Neuronal stem cell (in vitro differentiated cells): ENCODE measurements at regions not wholly inside any gene's neighbourhood (a gene's known extent, or its start where the extent isn't known, plus 50 kb on each side); places are given as distances from the start of the nearest gene placed in this dataset.
"Not testable (repeated sequence)": the region's sequence is repeated elsewhere in the genome, so short reads cannot be mapped to it uniquely, and the experiment has no call there.

Experiments used
- DNase-seq: peaks from one replicate; pipeline ENCODE4 v3.0.0-alpha.2; 2013; ENCODE audit warnings: low spot score
- H2AFZ ChIP-seq: one replicate; pipeline ENCODE4 v1.6.1; 2013; ENCODE audit warnings: mild to moderate bottlenecking, low read length, inconsistent platforms
- H2AK5ac ChIP-seq: 2 replicates; pipeline ENCODE4 v1.6.1; 2013; ENCODE audit warnings: low read depth, mild to moderate bottlenecking, inconsistent platforms, low read length, moderate library complexity, mixed read lengths
- H2BK120ac ChIP-seq: 2 replicates; pipeline ENCODE4 v1.6.1; 2013; ENCODE audit warnings: low read depth, mild to moderate bottlenecking, inconsistent platforms, low read length, moderate library complexity, mixed read lengths
- H2BK12ac ChIP-seq: one replicate; pipeline ENCODE4 v1.6.1; 2013; ENCODE audit warnings: low read length, inconsistent platforms
- H2BK15ac ChIP-seq: 2 replicates; pipeline ENCODE4 v1.6.1; 2013; ENCODE audit warnings: mild to moderate bottlenecking, low read length, inconsistent platforms, mixed read lengths
- H2BK5ac ChIP-seq: one replicate; pipeline ENCODE4 v1.6.1; 2013; ENCODE audit warnings: inconsistent platforms, mild to moderate bottlenecking, low read length, moderate library complexity
- H3K14ac ChIP-seq: one replicate; pipeline ENCODE4 v1.6.1; 2013; ENCODE audit warnings: low read length, inconsistent platforms
- H3K18ac ChIP-seq: 2 replicates; pipeline ENCODE4 v1.6.1; 2013; ENCODE audit warnings: low read length, inconsistent platforms
- H3K23ac ChIP-seq: 2 replicates; pipeline ENCODE4 v1.6.1; 2013; ENCODE audit warnings: low read depth, mild to moderate bottlenecking, mixed read lengths, low read length, inconsistent platforms; ENCODE audit not compliant: poor library complexity
- H3K27ac ChIP-seq: replicated peaks from 3 replicates; pipeline ENCODE4 v1.5.1; 2013; ENCODE audit warnings: low read length, inconsistent platforms
- H3K27me3 ChIP-seq, 3 experiments: 2 replicates each; pipeline ENCODE4 v1.6.1; 2013; ENCODE audit warnings: low read length in 3 of 3, mild to moderate bottlenecking in 2 of 3, inconsistent platforms in 1 of 3, low read depth in 1 of 3, mixed read lengths in 1 of 3, moderate library complexity in 1 of 3; ENCODE audit not compliant: control insufficient read depth in 3 of 3, insufficient read depth in 3 of 3
- H3K36me3 ChIP-seq, 2 donors: replicated peaks in 1 of 2; 2 replicates each; pipeline ENCODE4 v1.6.1; 2013; ENCODE audit warnings: low read length in 2 of 2; ENCODE audit not compliant: control insufficient read depth in 2 of 2, insufficient read depth in 2 of 2
- H3K4ac ChIP-seq: 2 replicates; pipeline ENCODE4 v1.6.1; 2013; ENCODE audit warnings: inconsistent platforms, mild to moderate bottlenecking, low read length, moderate library complexity
- H3K4me1 ChIP-seq, 2 donors: 1 replicate in 1 of 2; 2 replicates in 1 of 2; pipeline ENCODE4 v1.6.1; 2013; ENCODE audit warnings: low read length in 2 of 2, low read depth in 1 of 2; ENCODE audit not compliant: control insufficient read depth in 2 of 2, insufficient read depth in 1 of 2
- H3K4me2 ChIP-seq: one replicate; pipeline ENCODE4 v1.6.1; 2013; ENCODE audit warnings: mild to moderate bottlenecking, low read length, inconsistent platforms; ENCODE audit not compliant: insufficient read depth, poor library complexity, severe bottlenecking
- H3K4me3 ChIP-seq, 2 donors: 2 replicates each; pipeline ENCODE4 v1.5.1; 2013; ENCODE audit warnings: low read length in 2 of 2, mild to moderate bottlenecking in 2 of 2, inconsistent platforms in 1 of 2, moderate library complexity in 1 of 2
- H3K79me1 ChIP-seq: one replicate; pipeline ENCODE4 v1.6.1; 2013; ENCODE audit warnings: low read depth, mild to moderate bottlenecking, inconsistent platforms, low read length, moderate library complexity
- H3K9ac ChIP-seq: one replicate; pipeline ENCODE4 v1.6.1; 2013; ENCODE audit warnings: mild to moderate bottlenecking, low read depth, low read length, inconsistent platforms; ENCODE audit not compliant: poor library complexity
- H3K9me3 ChIP-seq, 2 donors: replicated peaks in 1 of 2; 2 replicates each; pipeline versions ENCODE3 to v1.6.1; 2013; ENCODE audit warnings: low read length in 2 of 2, mild to moderate bottlenecking in 2 of 2, inconsistent platforms in 1 of 2, low read depth in 1 of 2, mixed read lengths in 1 of 2, moderate library complexity in 1 of 2; ENCODE audit not compliant: control insufficient read depth in 2 of 2, insufficient read depth in 1 of 2
- H4K8ac ChIP-seq: one replicate; pipeline ENCODE4 v1.6.1; 2013; ENCODE audit warnings: low read depth, mild to moderate bottlenecking, inconsistent platforms, low read length, moderate library complexity
- H4K91ac ChIP-seq: one replicate; pipeline ENCODE4 v1.6.1; 2013; ENCODE audit warnings: low read length, low read depth, mild to moderate bottlenecking, inconsistent platforms; ENCODE audit not compliant: poor library complexity
- WGBS, 2 donors: extraction: QIAGEN DNeasy Blood & Tissue Kit; methylation state at CpG; one replicate each; pipeline ENCODE4 v1.1.7; 2013; ENCODE audit warnings: missing lambda C conversion rate in 2 of 2, mixed read lengths in 1 of 2; ENCODE audit not compliant: insufficient read length in 2 of 2, insufficient replicate concordance in 1 of 2; ENCODE audit errors: extremely low coverage in 2 of 2; 5-methylcytosine and 5-hydroxymethylcytosine counted together

- no peak overlapping the region for H2AK5ac ChIP-seq
- H3K79me1 ChIP-seq, result no peaks in the 10 kb centered on the region
- H3K23ac ChIP-seq, result no peak overlapping the region
- no peak overlapping the region for H4K91ac ChIP-seq
- H2BK5ac ChIP-seq, result no peak overlapping the region
- H3K27me3 ChIP-seq, result peaks cover 0 to 10% (median 0%) of the 10 kb centered on the region in 3 experiments
- H3K4me3 ChIP-seq, result no peak overlapping the region
- no peak overlapping the region for H2BK15ac ChIP-seq
- no peak overlapping the region for H2BK120ac ChIP-seq
- no peak overlapping the region for H3K4ac ChIP-seq
- DNase-seq, result no peak
- H2AFZ ChIP-seq, result no peak overlapping the region
- H3K9me3 ChIP-seq, result no peaks in the 10 kb centered on the region
- no peak overlapping the region for H3K27ac ChIP-seq
- H3K4me2 ChIP-seq, result no peak overlapping the region
- no peak overlapping the region for H4K8ac ChIP-seq
- H3K9ac ChIP-seq, result no peak overlapping the region
- H3K14ac ChIP-seq, result no peak overlapping the region
- H2BK12ac ChIP-seq, result no peak overlapping the region
- WGBS, 2 donors, result no CpG with 5 or more reads among the region's 2 CpGs
- H3K4me1 ChIP-seq, result peaks cover 0 to 4% of the 10 kb centered on the region in 2 donors
- no peak overlapping the region for H3K18ac ChIP-seq
- H3K36me3 ChIP-seq, result no peaks in the 10 kb centered on the region
Observed at GRCh38 chr10:114716811-114717404, 58.8 kb upstream of the ABLIM1 start.

GRCh38 chr10:114717881-114718280, 59.8 kb upstream of the ABLIM1 start:
- H3K36me3 ChIP-seq, H2BK5ac ChIP-seq, H4K8ac ChIP-seq, H2AK5ac ChIP-seq, H3K27ac ChIP-seq, H2BK15ac ChIP-seq, H4K91ac ChIP-seq, H3K4me2 ChIP-seq, H2BK12ac ChIP-seq, H3K4me3 ChIP-seq, DNase-seq, H3K4ac ChIP-seq, H3K23ac ChIP-seq, H2AFZ ChIP-seq, H3K79me1 ChIP-seq, H2BK120ac ChIP-seq, H3K9me3 ChIP-seq, H3K4me1 ChIP-seq, H3K14ac ChIP-seq, H3K18ac ChIP-seq, H3K9ac ChIP-seq: not testable (repeated sequence)
- peaks cover 0 to 16% (median 0%) of the 10 kb centered on the region in 3 experiments for H3K27me3 ChIP-seq

GRCh38 chr10:114718374-114718773, 60.3 kb upstream of the ABLIM1 start:
- H3K14ac ChIP-seq, result no peak overlapping the region
- H2BK12ac ChIP-seq, result no peak overlapping the region
- H3K4me3 ChIP-seq, result no peak overlapping the region
- H3K36me3 ChIP-seq, result no peaks in the 10 kb centered on the region
- no peak overlapping the region for H3K23ac ChIP-seq
- H3K18ac ChIP-seq, result no peak overlapping the region
- no peak overlapping the region for H2AK5ac ChIP-seq
- H3K4me2 ChIP-seq, result no peak overlapping the region
- H2BK120ac ChIP-seq, result no peak overlapping the region
- no peak overlapping the region for H4K91ac ChIP-seq
- H4K8ac ChIP-seq, result no peak overlapping the region
- H3K79me1 ChIP-seq, result no peaks in the 10 kb centered on the region
- peaks cover 0 to 4% of the 10 kb centered on the region in 2 donors for H3K4me1 ChIP-seq
- H2AFZ ChIP-seq, result no peak overlapping the region
- H3K27ac ChIP-seq, result no peak overlapping the region
- no peak overlapping the region for H3K9ac ChIP-seq
- 100% methylated on average over 1 of the region's 3 CpGs for WGBS, 2 donors
- no peaks in the 10 kb centered on the region for H3K9me3 ChIP-seq
- no peak overlapping the region for H2BK5ac ChIP-seq
- H3K27me3 ChIP-seq, result peaks cover 0 to 21% (median 0%) of the 10 kb centered on the region in 3 experiments
- no peak overlapping the region for H2BK15ac ChIP-seq
- H3K4ac ChIP-seq, result no peak overlapping the region
- DNase-seq, result no peak

- no CpG with 5 or more reads among the region's 3 CpGs for WGBS, 2 donors
- Histone ChIP-seq H3K4me1 (peaks cover 0 to 3% of the 10 kb centered on the region in 2 donors), H2BK5ac (no peak overlapping the region), H3K79me1 (no peaks in the 10 kb centered on the region), H3K14ac (no peak overlapping the region), H2BK120ac (no peak overlapping the region), H4K91ac (no peak overlapping the region), H3K36me3 (no peaks in the 10 kb centered on the region), H3K4me3 (no peak overlapping the region), H3K4me2 (no peak overlapping the region), H3K27me3 (peaks cover 0 to 18% (median 0%) of the 10 kb centered on the region in 3 experiments), H3K9ac (no peak overlapping the region), H2BK12ac (no peak overlapping the region), H3K27ac (no peak overlapping the region), H3K9me3 (no peaks in the 10 kb centered on the region), H2BK15ac (no peak overlapping the region), H3K23ac (no peak overlapping the region), H3K4ac (no peak overlapping the region), H4K8ac (no peak overlapping the region), H3K18ac (no peak overlapping the region), H2AK5ac (no peak overlapping the region), H2AFZ (no peak overlapping the region)
- DNase-seq, result no peak
Observed at GRCh38 chr10:114719311-114719710, 61.2 kb upstream of the ABLIM1 start.
